GM18508 (cell line): ENCODE measurements at regions not wholly inside any gene's neighbourhood (a gene's known extent, or its start where the extent isn't known, plus 50 kb on each side); places are given as distances from the start of the nearest gene placed in this dataset.

Source experiments
- ATAC-seq: cut with Tn5 transposase; IDR thresholded peaks from one replicate; pipeline ENCODE4 v1.9.1; 2021; ENCODE audit warnings: moderate number of reproducible peaks; ENCODE audit not compliant: insufficient read depth, unreplicated experiment

- ATAC-seq, result no peak
Observed at GRCh38 chrX:131958724-131959123, 64.4 kb upstream of the STK26 start.

GRCh38 chrX:131970347-131970746 is 52.8 kb upstream of the STK26 start:
- ATAC-seq, result no peak
